OCI-LY1 (cell line): ENCODE measurements at regions not wholly inside any gene's neighbourhood (a gene's known extent, or its start where the extent isn't known, plus 50 kb on each side); places are given as distances from the start of the nearest gene placed in this dataset.

Experiments used
- EZH2 ChIP-seq: fragments of 200-600 bp; sonication (generic), shearing (Covaris generic); IDR thresholded peaks from 2 replicates; pipeline ENCODE4 v1.8.0; 2017; ENCODE audit warnings: borderline replicate concordance, mixed run types, mild to moderate bottlenecking, antibody characterized with exemption, low read length, moderate library complexity, mixed read lengths
- TF ChIP-seq, protein P1 (sequence below): fragments of 200-600 bp; sonication (generic), shearing (Covaris generic); IDR thresholded peaks from 2 replicates; pipeline ENCODE4 v1.5.1; 2017; ENCODE audit warnings: mild to moderate bottlenecking, antibody characterized with exemption, low read length, moderate library complexity, mixed read lengths

GRCh38 chr5:152736906-152737305 lies 331.8 kb upstream of the NMUR2 start:
- TF ChIP-seq, protein P1, sequence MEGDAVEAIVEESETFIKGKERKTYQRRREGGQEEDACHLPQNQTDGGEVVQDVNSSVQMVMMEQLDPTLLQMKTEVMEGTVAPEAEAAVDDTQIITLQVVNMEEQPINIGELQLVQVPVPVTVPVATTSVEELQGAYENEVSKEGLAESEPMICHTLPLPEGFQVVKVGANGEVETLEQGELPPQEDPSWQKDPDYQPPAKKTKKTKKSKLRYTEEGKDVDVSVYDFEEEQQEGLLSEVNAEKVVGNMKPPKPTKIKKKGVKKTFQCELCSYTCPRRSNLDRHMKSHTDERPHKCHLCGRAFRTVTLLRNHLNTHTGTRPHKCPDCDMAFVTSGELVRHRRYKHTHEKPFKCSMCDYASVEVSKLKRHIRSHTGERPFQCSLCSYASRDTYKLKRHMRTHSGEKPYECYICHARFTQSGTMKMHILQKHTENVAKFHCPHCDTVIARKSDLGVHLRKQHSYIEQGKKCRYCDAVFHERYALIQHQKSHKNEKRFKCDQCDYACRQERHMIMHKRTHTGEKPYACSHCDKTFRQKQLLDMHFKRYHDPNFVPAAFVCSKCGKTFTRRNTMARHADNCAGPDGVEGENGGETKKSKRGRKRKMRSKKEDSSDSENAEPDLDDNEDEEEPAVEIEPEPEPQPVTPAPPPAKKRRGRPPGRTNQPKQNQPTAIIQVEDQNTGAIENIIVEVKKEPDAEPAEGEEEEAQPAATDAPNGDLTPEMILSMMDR: no peak
- no peak for TF ChIP-seq EZH2
